ENCODE measurements at regions not wholly inside any gene's neighbourhood (a gene's known extent, or its start where the extent isn't known, plus 50 kb on each side); places are given as distances from the start of the nearest gene placed in this dataset.

- TF ChIP-seq CTCF (IDR thresholded peaks at IDR 0.05; ENCODE audit: low read depth, low read length) (no peak), EZH2phosphoT487 (IDR thresholded peaks at IDR 0.05; ENCODE audit: low read depth) (no peak)
Measured at GRCh38 chr2:587087-587960, 89.9 kb downstream of the TMEM18 start.

All from OCI-LY3 (cell line).